Esophagus squamous epithelium (tissue), 4 donors: ENCODE measurements at regions not wholly inside any gene's neighbourhood (a gene's known extent, or its start where the extent isn't known, plus 50 kb on each side); places are given as distances from the start of the nearest gene placed in this dataset.

Experiments used
- POLR2A ChIP-seq, 4 donors: fragments of 450-650 bp; IDR thresholded peaks; one replicate each; pipeline ENCODE4 v1.6.1; 2017; ENCODE audit warnings: antibody characterized with exemption in 4 of 4, mild to moderate bottlenecking in 4 of 4, moderate library complexity in 3 of 4
- TF ChIP-seq, protein P1 (sequence below), 6 experiments: fragments of 450-650 bp in 4 of 6; fragments of 200-600 bp in 2 of 6; sonication (generic) in 2 of 6; IDR thresholded peaks; one replicate each; pipeline ENCODE4 v1.5.1; 2016 to 2019; ENCODE audit warnings: antibody characterized with exemption in 6 of 6, mild to moderate bottlenecking in 4 of 6, moderate library complexity in 4 of 6

- TF ChIP-seq, protein P1, sequence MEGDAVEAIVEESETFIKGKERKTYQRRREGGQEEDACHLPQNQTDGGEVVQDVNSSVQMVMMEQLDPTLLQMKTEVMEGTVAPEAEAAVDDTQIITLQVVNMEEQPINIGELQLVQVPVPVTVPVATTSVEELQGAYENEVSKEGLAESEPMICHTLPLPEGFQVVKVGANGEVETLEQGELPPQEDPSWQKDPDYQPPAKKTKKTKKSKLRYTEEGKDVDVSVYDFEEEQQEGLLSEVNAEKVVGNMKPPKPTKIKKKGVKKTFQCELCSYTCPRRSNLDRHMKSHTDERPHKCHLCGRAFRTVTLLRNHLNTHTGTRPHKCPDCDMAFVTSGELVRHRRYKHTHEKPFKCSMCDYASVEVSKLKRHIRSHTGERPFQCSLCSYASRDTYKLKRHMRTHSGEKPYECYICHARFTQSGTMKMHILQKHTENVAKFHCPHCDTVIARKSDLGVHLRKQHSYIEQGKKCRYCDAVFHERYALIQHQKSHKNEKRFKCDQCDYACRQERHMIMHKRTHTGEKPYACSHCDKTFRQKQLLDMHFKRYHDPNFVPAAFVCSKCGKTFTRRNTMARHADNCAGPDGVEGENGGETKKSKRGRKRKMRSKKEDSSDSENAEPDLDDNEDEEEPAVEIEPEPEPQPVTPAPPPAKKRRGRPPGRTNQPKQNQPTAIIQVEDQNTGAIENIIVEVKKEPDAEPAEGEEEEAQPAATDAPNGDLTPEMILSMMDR (IDR thresholded peaks at IDR 0.05): no peak
- no peak for TF ChIP-seq POLR2A (IDR thresholded peaks at IDR 0.05)
Observed at GRCh38 chrX:151859481-151859880, 53.2 kb upstream of the MAGEA4 start.
